ENCODE measurements at regions not wholly inside any gene's neighbourhood (a gene's known extent, or its start where the extent isn't known, plus 50 kb on each side); places are given as distances from the start of the nearest gene placed in this dataset.

DNA sequence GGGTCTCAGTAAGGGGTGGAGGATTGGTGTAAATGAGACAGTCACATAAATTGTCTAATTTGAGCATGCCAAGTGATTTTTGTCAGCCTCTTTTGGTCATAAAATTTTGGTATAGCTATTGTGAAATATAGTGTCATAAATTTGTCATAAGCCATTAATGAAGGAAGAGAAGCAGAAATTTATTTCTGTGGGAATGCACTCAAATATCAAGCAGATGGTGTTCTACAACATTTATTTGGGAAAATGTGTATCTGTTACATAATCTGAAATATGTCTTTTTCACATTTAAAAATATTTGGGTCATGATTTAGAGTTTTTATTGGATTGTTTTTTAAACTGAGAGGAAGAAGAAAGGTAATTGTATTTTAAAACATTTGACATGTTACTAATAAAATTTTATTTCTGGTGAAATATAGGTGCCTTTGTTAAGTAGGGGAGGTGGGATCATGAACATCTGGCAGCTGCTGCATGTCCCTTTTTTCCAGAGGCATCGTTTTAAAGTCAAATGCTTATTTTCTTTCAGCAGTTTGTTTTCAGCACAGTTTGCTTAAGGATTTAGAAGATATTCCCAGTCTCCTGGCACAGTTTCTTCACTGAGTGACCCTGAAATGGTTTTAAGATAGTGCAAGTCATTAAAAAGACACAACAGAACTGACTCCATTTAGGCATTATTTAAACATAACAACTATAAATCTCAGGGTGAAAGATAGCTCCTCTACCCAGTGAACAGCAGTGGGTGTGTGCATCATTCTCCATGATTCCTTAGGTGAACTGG lies 371.7 kb downstream of the SNAPC1 start (continued):
- TF ChIP-seq, protein P1, sequence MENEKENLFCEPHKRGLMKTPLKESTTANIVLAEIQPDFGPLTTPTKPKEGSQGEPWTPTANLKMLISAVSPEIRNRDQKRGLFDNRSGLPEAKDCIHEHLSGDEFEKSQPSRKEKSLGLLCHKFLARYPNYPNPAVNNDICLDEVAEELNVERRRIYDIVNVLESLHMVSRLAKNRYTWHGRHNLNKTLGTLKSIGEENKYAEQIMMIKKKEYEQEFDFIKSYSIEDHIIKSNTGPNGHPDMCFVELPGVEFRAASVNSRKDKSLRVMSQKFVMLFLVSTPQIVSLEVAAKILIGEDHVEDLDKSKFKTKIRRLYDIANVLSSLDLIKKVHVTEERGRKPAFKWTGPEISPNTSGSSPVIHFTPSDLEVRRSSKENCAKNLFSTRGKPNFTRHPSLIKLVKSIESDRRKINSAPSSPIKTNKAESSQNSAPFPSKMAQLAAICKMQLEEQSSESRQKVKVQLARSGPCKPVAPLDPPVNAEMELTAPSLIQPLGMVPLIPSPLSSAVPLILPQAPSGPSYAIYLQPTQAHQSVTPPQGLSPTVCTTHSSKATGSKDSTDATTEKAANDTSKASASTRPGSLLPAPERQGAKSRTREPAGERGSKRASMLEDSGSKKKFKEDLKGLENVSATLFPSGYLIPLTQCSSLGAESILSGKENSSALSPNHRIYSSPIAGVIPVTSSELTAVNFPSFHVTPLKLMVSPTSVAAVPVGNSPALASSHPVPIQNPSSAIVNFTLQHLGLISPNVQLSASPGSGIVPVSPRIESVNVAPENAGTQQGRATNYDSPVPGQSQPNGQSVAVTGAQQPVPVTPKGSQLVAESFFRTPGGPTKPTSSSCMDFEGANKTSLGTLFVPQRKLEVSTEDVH (IDR thresholded peaks at IDR 0.05; ENCODE audit: low read depth, partially characterized antibody) = no peak
- no peak for TF ChIP-seq ZC3H11A (IDR thresholded peaks at IDR 0.05; ENCODE audit: low read depth, low read length)

DNA sequence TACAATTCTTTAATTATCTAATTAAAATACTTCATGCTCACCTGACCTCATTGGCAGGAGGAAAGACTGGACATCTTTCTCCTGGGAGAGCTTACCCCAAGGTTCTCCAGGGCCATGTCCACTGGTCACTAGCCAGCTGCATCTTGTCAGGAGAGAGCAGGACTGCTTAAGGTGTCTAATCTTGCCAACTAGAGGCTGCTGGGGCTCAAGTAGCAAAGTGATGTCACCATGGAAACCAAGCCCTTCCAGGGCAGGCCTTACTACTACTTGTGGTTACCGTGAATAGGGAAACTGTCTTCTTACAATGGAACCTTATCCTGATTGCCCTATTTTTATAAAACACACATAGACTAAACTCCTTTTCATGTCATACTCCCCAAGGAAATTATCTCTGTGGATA lies 376.4 kb downstream of the SNAPC1 start:
- no TSS peak for BruUV-seq (replicated peaks)
- no peak overlapping the region for H3K4me3 ChIP-seq
- ChIA-PET CTCF (ENCODE audit: low intra/inter-chr PET ratio) (no interaction called here), POLR2A (no interaction called here)
- FAIRE-seq (no peak), ATAC-seq (no peak), DNase-seq (ENCODE audit: extremely low read depth in 1 of 4, low spot score in 3 of 4) (no peak)
- H4K20me1 ChIP-seq (replicated peaks; ENCODE audit: control insufficient read depth, insufficient read depth, low read length) = no peaks in the 10 kb centered on the region
- H3K9me1 ChIP-seq (ENCODE audit: control insufficient read depth, insufficient read depth, low read length) = no peaks in the 10 kb centered on the region
- H3K36me3 ChIP-seq (ENCODE audit: control insufficient read depth, insufficient read depth, low read length) = no peaks in the 10 kb centered on the region
- intact Hi-C loops (cut with micrococcal nuclease) = no loop called here
- 0% methylated on average over 1 of the region's 1 CpG for WGBS (ENCODE audit: insufficient coverage, low coverage, missing lambda C conversion rate)
- no peaks in the 10 kb centered on the region for H3K9me3 ChIP-seq (replicated peaks; ENCODE audit: control insufficient read depth, insufficient read depth, low read depth, low read length)
- H3K27ac ChIP-seq (ENCODE audit: extremely low read depth, low read depth, low read length) = no peak overlapping the region
- no peak overlapping the region for H3K4me2 ChIP-seq (ENCODE audit: insufficient read depth, low read length)
- no peak overlapping the region for H2AFZ ChIP-seq (ENCODE audit: low read depth, low read length)
- H3K79me2 ChIP-seq (ENCODE audit: control insufficient read depth, insufficient read depth, low read length) = no peaks in the 10 kb centered on the region
- H3K9ac ChIP-seq (ENCODE audit: insufficient read depth in 1 of 2, low read depth in 2 of 2, low read length in 2 of 2) = no peak overlapping the region
- in situ Hi-C loops (cut with MboI) = no loop called here
- H3K4me1 ChIP-seq (replicated peaks in 1 of 2; ENCODE audit: control insufficient read depth in 2 of 2, insufficient read depth in 2 of 2, low read length in 2 of 2) = no peaks in the 10 kb centered on the region
- H3K27me3 ChIP-seq (ENCODE audit: control insufficient read depth in 2 of 2, insufficient read depth in 2 of 2, low read length in 2 of 2) = no peaks in the 10 kb centered on the region
- TF ChIP-seq ZNF212 (CRISPR knock-in tag; IDR thresholded peaks at IDR 0.05) (no peak), ELF1 (tag; IDR thresholded peaks at IDR 0.05) (no peak), HSF4 (CRISPR knock-in tag; IDR thresholded peaks at IDR 0.05; ENCODE audit: borderline replicate concordance) (no peak), ZNF146 (CRISPR knock-in tag; IDR thresholded peaks at IDR 0.05; ENCODE audit: unreplicated experiment) (no peak), KDM1A (IDR thresholded peaks at IDR 0.05) (no peak), EP400 (IDR thresholded peaks at IDR 0.05) (no peak), ZNF316 (IDR thresholded peaks at IDR 0.05) (no peak), TOE1 (IDR thresholded peaks at IDR 0.05; ENCODE audit: borderline replicate concordance) (no peak), TOE1 (CRISPR knock-in tag; IDR thresholded peaks at IDR 0.05; ENCODE audit: borderline replicate concordance, low read depth) (no peak), FOXA1 (IDR thresholded peaks at IDR 0.05; ENCODE audit: borderline replicate concordance) (no peak)
- TF ChIP-seq, protein P2, sequence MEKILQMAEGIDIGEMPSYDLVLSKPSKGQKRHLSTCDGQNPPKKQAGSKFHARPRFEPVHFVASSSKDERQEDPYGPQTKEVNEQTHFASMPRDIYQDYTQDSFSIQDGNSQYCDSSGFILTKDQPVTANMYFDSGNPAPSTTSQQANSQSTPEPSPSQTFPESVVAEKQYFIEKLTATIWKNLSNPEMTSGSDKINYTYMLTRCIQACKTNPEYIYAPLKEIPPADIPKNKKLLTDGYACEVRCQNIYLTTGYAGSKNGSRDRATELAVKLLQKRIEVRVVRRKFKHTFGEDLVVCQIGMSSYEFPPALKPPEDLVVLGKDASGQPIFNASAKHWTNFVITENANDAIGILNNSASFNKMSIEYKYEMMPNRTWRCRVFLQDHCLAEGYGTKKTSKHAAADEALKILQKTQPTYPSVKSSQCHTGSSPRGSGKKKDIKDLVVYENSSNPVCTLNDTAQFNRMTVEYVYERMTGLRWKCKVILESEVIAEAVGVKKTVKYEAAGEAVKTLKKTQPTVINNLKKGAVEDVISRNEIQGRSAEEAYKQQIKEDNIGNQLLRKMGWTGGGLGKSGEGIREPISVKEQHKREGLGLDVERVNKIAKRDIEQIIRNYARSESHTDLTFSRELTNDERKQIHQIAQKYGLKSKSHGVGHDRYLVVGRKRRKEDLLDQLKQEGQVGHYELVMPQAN (IDR thresholded peaks at IDR 0.05; ENCODE audit: borderline replicate concordance) = no peak
- TF ChIP-seq, protein P3, sequence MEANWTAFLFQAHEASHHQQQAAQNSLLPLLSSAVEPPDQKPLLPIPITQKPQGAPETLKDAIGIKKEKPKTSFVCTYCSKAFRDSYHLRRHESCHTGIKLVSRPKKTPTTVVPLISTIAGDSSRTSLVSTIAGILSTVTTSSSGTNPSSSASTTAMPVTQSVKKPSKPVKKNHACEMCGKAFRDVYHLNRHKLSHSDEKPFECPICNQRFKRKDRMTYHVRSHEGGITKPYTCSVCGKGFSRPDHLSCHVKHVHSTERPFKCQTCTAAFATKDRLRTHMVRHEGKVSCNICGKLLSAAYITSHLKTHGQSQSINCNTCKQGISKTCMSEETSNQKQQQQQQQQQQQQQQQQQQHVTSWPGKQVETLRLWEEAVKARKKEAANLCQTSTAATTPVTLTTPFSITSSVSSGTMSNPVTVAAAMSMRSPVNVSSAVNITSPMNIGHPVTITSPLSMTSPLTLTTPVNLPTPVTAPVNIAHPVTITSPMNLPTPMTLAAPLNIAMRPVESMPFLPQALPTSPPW (CRISPR knock-in tag; IDR thresholded peaks at IDR 0.05) = no peak
- TF ChIP-seq, protein P4, sequence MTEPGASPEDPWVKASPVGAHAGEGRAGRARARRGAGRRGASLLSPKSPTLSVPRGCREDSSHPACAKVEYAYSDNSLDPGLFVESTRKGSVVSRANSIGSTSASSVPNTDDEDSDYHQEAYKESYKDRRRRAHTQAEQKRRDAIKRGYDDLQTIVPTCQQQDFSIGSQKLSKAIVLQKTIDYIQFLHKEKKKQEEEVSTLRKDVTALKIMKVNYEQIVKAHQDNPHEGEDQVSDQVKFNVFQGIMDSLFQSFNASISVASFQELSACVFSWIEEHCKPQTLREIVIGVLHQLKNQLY (CRISPR knock-in tag; conservative IDR thresholded peaks at IDR 0.05) = no peak
